Upper lobe of left lung (tissue), 4 donors: ENCODE measurements at regions not wholly inside any gene's neighbourhood (a gene's known extent, or its start where the extent isn't known, plus 50 kb on each side); places are given as distances from the start of the nearest gene placed in this dataset.

Experiments used
- CTCF ChIP-seq, 6 experiments: fragments of 450-650 bp in 4 of 6; fragments of 200-600 bp in 2 of 6; sonication (generic) in 2 of 6; IDR thresholded peaks; one replicate each; pipeline ENCODE4 v1.5.1; 2016 to 2019; ENCODE audit warnings: antibody characterized with exemption in 6 of 6
- EP300 ChIP-seq, 4 donors: sonication (generic); formaldehyde crosslinking; IDR thresholded peaks; one replicate each; pipeline ENCODE4 v1.5.1; 2017; ENCODE audit warnings: antibody characterized with exemption in 4 of 4, control low read depth in 2 of 4
- POLR2A ChIP-seq, 4 donors: fragments of 450-650 bp; IDR thresholded peaks; one replicate each; pipeline ENCODE4 v1.5.1; 2016 to 2017; ENCODE audit warnings: antibody characterized with exemption in 4 of 4, mild to moderate bottlenecking in 2 of 4
- POLR2AphosphoS5 ChIP-seq, 2 donors: sonication (generic); formaldehyde crosslinking; IDR thresholded peaks; one replicate each; pipeline ENCODE4 v1.5.1; 2017; ENCODE audit warnings: antibody characterized with exemption in 2 of 2

- TF ChIP-seq CTCF (IDR thresholded peaks at IDR 0.05): no peak
- TF ChIP-seq POLR2A (IDR thresholded peaks at IDR 0.05): no peak
- TF ChIP-seq POLR2AphosphoS5 (IDR thresholded peaks at IDR 0.05): no peak
- TF ChIP-seq EP300 (IDR thresholded peaks at IDR 0.05): no peak
These were observed 189.1 kb downstream of the ANXA2 start for GRCh38 chr15:60208709-60209108.
